Activated T-cell treated with anti-CD3 and anti-CD28 coated beads, Interleukin-2, amount 50 U/mL, for 72 hours (primary cell): ENCODE measurements at regions not wholly inside any gene's neighbourhood (a gene's known extent, or its start where the extent isn't known, plus 50 kb on each side); places are given as distances from the start of the nearest gene placed in this dataset.

Source experiments
- ATAC-seq, 2 donors: fragments of 150-1000 bp; cut with Tn5 transposase; replicated peaks in 1 of 2; 2 replicates each; pipeline ENCODE4 v1.10.0; 2021; ENCODE audit warnings: moderate library complexity in 2 of 2, mild to moderate bottlenecking in 1 of 2
- DNase-seq, 2 donors: peaks; one replicate each; pipeline ENCODE4 v3.0.0; 2021 to 2022; ENCODE audit warnings: mixed read lengths in 1 of 2
- H3K27ac Mint-ChIP-seq: one replicate; pipeline ENCODE4 v1.8.0; 2022; ENCODE audit warnings: mild to moderate bottlenecking, moderate library complexity, mixed read lengths
- H3K27me3 Mint-ChIP-seq: one replicate; pipeline ENCODE4 v1.8.0; 2022; ENCODE audit warnings: low read depth, mixed read lengths
- H3K36me3 Mint-ChIP-seq, 2 donors: one replicate each; pipeline ENCODE4 v1.8.0; 2022; ENCODE audit warnings: mixed read lengths in 2 of 2, mild to moderate bottlenecking in 1 of 2; ENCODE audit not compliant: insufficient read depth in 2 of 2
- H3K4me1 Mint-ChIP-seq: one replicate; pipeline ENCODE4 v1.8.0; 2022; ENCODE audit warnings: low read depth, mixed read lengths
- H3K4me3 Mint-ChIP-seq, 2 donors: one replicate each; pipeline ENCODE4 v1.8.0; 2022; ENCODE audit warnings: mild to moderate bottlenecking in 2 of 2, mixed read lengths in 2 of 2, moderate library complexity in 2 of 2
- H3K9me3 Mint-ChIP-seq, 2 donors: one replicate each; pipeline ENCODE4 v1.8.0; 2022; ENCODE audit warnings: mixed read lengths in 2 of 2

DNA sequence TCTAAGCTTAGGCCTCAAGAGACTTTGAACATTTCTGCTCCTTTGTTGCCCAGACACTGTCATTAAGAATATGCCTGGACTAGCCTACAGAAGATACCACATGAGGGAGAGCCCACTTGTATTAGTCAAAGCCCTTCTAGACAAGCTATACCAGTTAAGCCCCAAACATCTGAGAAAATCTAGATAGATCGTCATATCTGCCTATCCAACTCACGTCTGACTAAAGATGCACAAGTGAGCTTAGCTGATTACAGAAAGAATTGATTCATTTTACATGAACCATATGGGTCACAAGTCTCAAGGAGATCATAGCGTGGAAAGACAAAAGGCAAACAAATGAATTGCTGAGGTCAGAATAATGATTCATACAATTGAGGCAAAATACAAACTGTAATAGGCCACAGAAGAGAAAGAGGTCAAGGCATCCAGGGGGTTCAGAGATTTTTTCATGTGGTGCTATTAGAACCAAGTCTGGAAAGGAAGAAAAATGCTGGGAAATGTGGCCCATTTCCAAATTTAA lies 1155.5 kb upstream of the TENM4 start:
- H3K4me3 Mint-ChIP-seq = no peak overlapping the region
- no peak overlapping the region for H3K27ac Mint-ChIP-seq
- no peaks in the 10 kb centered on the region for H3K4me1 Mint-ChIP-seq
- peaks cover 10 to 13% of the 10 kb centered on the region in 2 donors for H3K9me3 Mint-ChIP-seq
- DNase-seq (no peak), ATAC-seq (no peak)
- no peaks in the 10 kb centered on the region for H3K27me3 Mint-ChIP-seq
- H3K36me3 Mint-ChIP-seq = peaks cover 0 to 1% of the 10 kb centered on the region in 2 donors

DNA sequence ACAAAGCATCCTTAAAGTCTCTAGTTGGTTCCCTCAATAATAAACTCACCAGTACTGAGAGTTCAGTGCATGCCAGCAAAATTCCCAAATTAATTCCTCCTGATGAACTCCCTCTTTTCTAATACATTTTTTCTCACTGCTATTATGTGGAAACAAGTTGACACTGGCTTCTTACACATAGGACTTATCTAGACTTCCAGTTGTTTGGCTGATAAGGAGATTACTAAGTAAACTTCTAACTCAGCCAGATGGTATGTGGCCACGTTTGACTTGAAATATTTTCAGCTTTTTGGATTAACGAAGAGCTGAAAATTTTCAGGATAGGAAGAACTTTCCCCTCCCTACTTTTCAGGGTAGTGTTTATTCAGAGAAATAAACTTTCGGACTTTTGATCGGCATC lies 1154.2 kb upstream of the TENM4 start:
- DNase-seq = no peak
- Mint-ChIP-seq H3K27ac (no peak overlapping the region), H3K27me3 (no peaks in the 10 kb centered on the region), H3K4me1 (no peaks in the 10 kb centered on the region), H3K9me3 (peaks cover 10 to 13% of the 10 kb centered on the region in 2 donors), H3K36me3 (peaks cover 0 to 1% of the 10 kb centered on the region in 2 donors), H3K4me3 (no peak overlapping the region)
- ATAC-seq = no peak

DNA sequence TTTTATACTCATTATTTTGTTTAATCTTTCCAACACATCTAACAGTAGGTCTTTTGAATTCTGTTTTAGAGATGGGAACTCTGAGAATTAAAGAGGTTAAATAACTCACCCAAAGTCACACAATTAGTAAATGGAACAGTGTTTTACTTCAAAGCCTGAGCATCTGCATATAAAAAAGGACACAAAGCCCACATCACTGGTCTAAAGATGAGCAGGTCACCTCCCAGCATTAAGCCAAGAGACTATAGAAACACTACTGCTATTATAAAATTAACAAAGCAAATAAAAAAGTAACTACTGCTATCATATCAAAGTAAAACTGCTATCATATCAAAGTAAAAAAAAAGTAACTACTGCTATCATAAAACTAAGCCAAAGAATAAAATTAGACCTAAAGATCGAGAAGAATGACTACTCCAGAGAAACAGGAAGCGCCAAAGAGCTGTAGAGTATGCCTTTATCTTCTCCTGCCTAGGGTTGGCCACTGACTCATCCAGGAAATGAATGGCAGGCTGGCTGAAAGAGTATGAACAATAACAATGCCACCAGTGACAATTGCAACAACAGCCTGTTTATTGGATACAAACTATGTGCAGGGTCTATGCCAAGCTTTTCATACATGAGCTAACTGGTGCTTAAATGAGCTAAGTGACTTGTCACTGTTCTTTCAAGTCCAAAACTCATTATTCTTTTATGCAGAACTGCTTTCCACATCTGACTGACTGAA lies 1153.0 kb upstream of the TENM4 start:
- Mint-ChIP-seq H3K27me3 (no peaks in the 10 kb centered on the region), H3K27ac (no peak overlapping the region), H3K4me1 (no peaks in the 10 kb centered on the region), H3K36me3 (peaks cover 0 to 1% of the 10 kb centered on the region in 2 donors), H3K4me3 (no peak overlapping the region), H3K9me3 (peaks cover 6 to 10% of the 10 kb centered on the region in 2 donors)
- ATAC-seq = no peak
- DNase-seq = no peak

DNA sequence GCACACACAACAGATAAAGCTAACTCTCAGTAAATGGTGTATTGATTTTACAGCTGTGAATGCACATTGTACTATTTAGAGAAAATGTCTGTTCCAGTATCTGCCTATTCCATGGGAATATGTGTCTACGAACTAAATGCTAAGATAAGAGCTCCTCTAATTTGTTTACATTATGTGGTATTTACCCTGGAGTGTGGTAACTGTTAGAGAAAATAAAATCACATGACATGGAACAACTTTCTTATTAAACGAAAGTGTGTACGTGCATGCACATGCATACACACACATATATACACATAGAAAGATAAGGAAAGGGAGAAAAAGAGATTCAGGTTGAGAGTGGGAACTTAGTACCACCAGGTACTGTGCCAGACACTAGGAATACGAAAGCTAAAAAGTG lies 1151.7 kb upstream of the TENM4 start:
- Mint-ChIP-seq H3K4me1 (no peaks in the 10 kb centered on the region), H3K9me3 (peaks cover 5 to 10% of the 10 kb centered on the region in 2 donors), H3K27ac (no peak overlapping the region), H3K36me3 (peaks cover 0 to 1% of the 10 kb centered on the region in 2 donors), H3K27me3 (no peaks in the 10 kb centered on the region), H3K4me3 (no peak overlapping the region)
- DNase-seq (no peak), ATAC-seq (no peak)

DNA sequence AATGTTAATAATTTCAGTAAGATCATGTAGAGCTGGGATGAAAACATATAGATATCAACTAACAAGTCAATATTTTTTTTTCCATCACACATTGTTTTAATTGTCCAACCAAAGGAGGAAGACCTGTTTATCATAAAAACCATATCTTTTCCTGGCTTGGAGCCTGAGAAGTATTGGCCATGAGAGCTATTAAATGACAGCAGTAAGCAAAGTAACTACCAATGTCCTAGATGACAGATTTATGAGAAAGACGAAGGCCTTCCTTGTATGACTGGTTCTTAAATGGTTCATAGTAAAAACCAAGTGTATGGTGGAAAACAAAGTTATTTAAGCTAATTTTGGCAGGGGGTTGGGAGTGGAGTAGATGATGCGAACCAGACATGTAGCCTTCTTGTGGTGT lies 1147.1 kb upstream of the TENM4 start:
- peaks cover 1 to 5% of the 10 kb centered on the region in 2 donors for H3K9me3 Mint-ChIP-seq
- H3K27me3 Mint-ChIP-seq = no peaks in the 10 kb centered on the region
- no peaks in the 10 kb centered on the region for H3K36me3 Mint-ChIP-seq
- H3K4me3 Mint-ChIP-seq = no peak overlapping the region
- DNase-seq (no peak), ATAC-seq (no peak)
- H3K4me1 Mint-ChIP-seq = no peaks in the 10 kb centered on the region
- H3K27ac Mint-ChIP-seq = no peak overlapping the region

DNA sequence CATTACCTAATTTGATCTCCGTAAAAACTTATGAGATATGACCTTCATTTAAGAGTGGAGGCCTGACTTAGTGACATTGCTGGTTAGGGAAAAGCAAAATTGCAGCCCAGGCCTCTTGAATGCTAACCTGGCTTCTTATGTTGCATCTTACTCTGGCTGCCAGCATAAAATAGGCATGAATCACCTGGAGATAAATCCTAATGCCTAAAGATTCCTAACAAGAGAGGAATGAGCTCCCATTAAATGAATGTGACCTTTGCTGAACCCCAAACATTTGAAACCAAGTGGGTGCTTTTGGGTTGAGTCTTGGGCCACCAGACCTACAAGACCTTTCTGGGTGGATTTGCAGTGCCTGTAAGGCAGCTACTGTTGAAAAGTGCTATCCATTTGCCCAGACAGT lies 1145.6 kb upstream of the TENM4 start:
- Mint-ChIP-seq H3K4me3 (no peak overlapping the region), H3K27ac (no peak overlapping the region), H3K27me3 (no peaks in the 10 kb centered on the region), H3K4me1 (no peaks in the 10 kb centered on the region), H3K36me3 (no peaks in the 10 kb centered on the region), H3K9me3 (peaks cover 0 to 2% of the 10 kb centered on the region in 2 donors)
- ATAC-seq = no peak
- no peak for DNase-seq

DNA sequence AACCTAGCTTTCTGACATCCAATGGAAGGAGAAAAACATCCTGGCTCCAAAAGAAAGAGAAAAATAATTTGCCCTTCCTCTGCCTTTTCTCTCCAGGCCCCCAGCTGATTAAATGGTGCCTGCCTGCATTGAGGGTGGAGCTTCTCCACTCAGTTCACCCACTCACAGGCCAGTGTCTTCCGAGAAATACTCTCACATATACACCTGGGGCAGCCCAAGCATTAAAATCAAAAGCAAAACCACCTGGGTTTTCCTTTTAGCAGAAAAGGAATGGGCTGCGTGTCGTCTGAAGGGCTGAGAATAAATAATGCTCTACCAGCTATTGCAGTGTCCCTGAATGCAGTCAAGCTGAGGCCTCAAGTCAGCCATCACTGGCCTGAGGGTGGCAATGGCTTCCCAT lies 1143.8 kb upstream of the TENM4 start:
- ATAC-seq = no peak
- peaks cover 0 to 2% of the 10 kb centered on the region in 2 donors for H3K9me3 Mint-ChIP-seq
- no peak overlapping the region for H3K4me3 Mint-ChIP-seq
- H3K4me1 Mint-ChIP-seq = no peaks in the 10 kb centered on the region
- no peaks in the 10 kb centered on the region for H3K36me3 Mint-ChIP-seq
- no peak for DNase-seq
- no peak overlapping the region for H3K27ac Mint-ChIP-seq
- H3K27me3 Mint-ChIP-seq = no peaks in the 10 kb centered on the region

DNA sequence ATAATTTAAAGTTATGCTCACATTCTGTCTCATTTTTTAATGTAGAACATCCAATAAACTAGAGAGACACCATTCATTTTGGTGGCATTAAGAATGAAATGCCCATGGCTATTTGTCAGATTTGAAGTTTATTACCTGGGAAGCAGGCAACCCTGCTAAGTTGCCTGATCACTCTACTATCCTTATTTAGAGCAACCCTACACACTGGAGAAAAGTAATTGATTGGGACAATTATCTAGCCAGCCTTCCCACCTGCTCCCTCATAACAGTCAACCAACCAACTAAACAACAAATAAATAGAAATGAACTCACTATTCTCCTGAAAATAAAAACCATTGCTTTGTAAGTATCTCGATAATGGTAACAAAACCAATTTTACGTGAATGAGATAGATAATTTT lies 1129.0 kb upstream of the TENM4 start:
- ATAC-seq = no peak
- no peak for DNase-seq
- no peak overlapping the region for H3K4me3 Mint-ChIP-seq
- no peaks in the 10 kb centered on the region for H3K27me3 Mint-ChIP-seq
- H3K4me1 Mint-ChIP-seq = no peaks in the 10 kb centered on the region
- peaks cover 8 to 15% of the 10 kb centered on the region in 2 donors for H3K9me3 Mint-ChIP-seq
- no peak overlapping the region for H3K27ac Mint-ChIP-seq
- peaks cover 0 to 1% of the 10 kb centered on the region in 2 donors for H3K36me3 Mint-ChIP-seq

DNA sequence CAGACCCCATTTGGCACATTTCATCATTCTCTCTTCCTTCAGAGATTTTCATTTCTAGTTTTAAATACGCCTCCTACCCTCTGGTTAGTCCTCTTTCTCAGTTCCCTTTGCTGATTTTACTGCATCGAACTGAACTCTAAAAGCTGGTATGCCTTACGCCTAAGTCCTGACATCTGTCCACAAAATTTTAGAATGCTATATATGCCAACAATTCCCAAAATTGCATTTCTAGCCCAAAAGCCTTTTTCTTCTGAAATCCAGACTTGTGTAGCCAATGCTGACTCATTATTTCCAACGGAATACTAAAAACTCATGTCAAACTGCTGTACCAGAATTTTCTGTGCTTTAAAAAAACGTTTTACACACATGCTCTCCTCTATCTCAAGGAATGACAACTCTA lies 1124.4 kb upstream of the TENM4 start:
- ATAC-seq = no peak
- H3K27ac Mint-ChIP-seq = no peak overlapping the region
- DNase-seq = no peak
- peaks cover 7% of the 10 kb centered on the region in 2 donors for H3K9me3 Mint-ChIP-seq
- H3K4me3 Mint-ChIP-seq = no peak overlapping the region
- H3K4me1 Mint-ChIP-seq = no peaks in the 10 kb centered on the region
- no peaks in the 10 kb centered on the region for H3K36me3 Mint-ChIP-seq
- no peaks in the 10 kb centered on the region for H3K27me3 Mint-ChIP-seq

DNA sequence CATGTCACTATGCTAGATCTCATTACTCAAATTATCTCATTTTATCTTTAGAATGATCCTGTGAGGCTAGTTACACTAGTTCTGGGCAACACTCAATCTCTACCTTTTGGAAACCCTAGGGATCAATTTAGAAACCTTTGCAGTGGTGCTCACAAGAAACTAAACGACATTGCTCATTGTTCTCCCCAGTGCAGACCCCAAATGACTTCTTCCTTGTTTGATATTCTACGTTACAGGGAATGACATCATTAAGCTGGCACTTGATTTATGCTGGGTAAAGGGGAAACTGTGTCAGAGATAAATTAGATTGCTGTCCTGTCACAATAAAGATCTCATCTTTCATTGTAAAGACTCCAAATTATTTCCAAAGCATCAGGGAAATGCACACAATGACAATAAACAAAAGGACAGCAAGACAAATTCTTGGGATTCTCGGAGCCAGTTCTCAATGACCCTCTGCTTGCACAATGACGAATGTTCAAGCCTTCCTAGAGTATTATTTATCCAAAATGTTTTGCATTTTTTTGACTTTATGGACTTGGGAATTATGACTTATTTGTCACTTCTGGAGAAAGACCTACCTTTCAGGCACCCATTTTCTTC lies 1121.8 kb upstream of the TENM4 start:
- no peak for DNase-seq

DNA sequence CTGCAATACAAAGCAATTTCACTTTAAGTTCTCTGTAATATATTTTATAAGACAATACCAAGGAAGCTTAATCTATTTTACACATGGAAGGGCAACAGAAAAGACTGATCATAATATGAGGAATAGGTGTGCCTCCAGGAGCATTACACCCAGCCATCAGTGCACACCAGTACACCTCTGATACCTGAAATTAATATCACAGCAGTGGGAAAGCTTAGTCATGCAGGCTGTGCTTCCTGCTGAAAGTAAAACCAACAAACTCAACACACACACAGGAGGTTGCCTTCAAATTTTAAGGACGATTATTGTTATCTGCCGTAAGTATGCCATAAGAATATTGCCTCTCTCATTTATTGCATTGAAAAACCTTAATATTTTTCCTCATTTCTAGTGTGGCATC lies 1119.1 kb upstream of the TENM4 start:
- Mint-ChIP-seq H3K27me3 (no peaks in the 10 kb centered on the region), H3K9me3 (peaks cover 10 to 14% of the 10 kb centered on the region in 2 donors), H3K36me3 (no peaks in the 10 kb centered on the region), H3K27ac (no peak overlapping the region), H3K4me3 (no peak overlapping the region), H3K4me1 (no peaks in the 10 kb centered on the region)
- ATAC-seq = no peak
- no peak for DNase-seq

More for the DNA sequence above, 1121.8 kb upstream of the TENM4 start:
- Mint-ChIP-seq H3K4me1 (no peaks in the 10 kb centered on the region), H3K4me3 (no peak overlapping the region), H3K27ac (no peak overlapping the region), H3K9me3 (peaks cover 6 to 14% of the 10 kb centered on the region in 2 donors), H3K36me3 (no peaks in the 10 kb centered on the region), H3K27me3 (no peaks in the 10 kb centered on the region)
- ATAC-seq = no peak

DNA sequence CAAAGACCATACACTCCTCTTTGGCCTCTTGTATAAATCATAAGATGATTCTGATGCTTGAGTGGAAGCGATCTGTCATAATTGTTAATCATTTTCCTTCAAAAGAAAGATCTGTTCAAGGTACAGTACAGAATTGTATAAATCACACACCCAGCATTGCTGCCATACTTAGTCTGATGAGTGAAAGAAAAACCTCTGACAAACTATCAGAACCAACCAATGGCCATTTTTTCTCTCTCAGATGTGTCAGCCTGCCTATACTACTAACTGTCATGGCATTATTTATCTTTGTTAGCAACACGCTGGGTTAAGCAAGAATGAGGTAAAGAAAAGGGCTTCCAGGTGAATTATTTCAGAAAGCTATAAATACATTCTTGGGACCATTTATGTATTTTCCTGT lies 1112.7 kb upstream of the TENM4 start:
- Mint-ChIP-seq H3K27me3 (no peaks in the 10 kb centered on the region), H3K9me3 (peaks cover 8% of the 10 kb centered on the region in 2 donors)

DNA sequence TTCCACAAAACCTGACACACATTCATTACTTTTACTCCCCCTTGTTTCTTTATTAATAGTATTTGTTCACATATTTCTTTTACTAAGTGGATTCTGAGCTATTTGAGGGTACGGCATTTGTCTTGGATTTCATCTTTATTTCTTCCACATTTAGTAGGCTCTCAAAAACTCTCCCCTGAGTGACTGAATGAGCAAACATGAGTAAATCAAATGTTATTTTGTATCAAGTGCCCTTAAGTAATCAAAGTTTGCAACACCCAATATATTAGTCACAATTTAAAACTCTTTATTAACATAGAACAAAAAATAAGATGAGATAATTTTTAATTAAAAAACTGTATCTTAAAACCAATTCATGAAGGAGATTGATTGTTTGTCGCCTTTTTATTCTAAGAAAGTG lies 1101.9 kb upstream of the TENM4 start:
- no peak overlapping the region for H3K27ac Mint-ChIP-seq
- no peak for ATAC-seq
- no peaks in the 10 kb centered on the region for H3K27me3 Mint-ChIP-seq
- H3K36me3 Mint-ChIP-seq = no peaks in the 10 kb centered on the region
- H3K4me1 Mint-ChIP-seq = no peaks in the 10 kb centered on the region
- peaks cover 4 to 6% of the 10 kb centered on the region in 2 donors for H3K9me3 Mint-ChIP-seq
- no peak for DNase-seq
- no peak overlapping the region for H3K4me3 Mint-ChIP-seq

More for the DNA sequence above, 1112.7 kb upstream of the TENM4 start:
- no peak overlapping the region for H3K27ac Mint-ChIP-seq
- no peak for DNase-seq
- H3K4me1 Mint-ChIP-seq = no peaks in the 10 kb centered on the region
- no peaks in the 10 kb centered on the region for H3K36me3 Mint-ChIP-seq
- no peak overlapping the region for H3K4me3 Mint-ChIP-seq
- ATAC-seq = no peak
